HepG2 (cell line): ENCODE measurements at regions not wholly inside any gene's neighbourhood (a gene's known extent, or its start where the extent isn't known, plus 50 kb on each side); places are given as distances from the start of the nearest gene placed in this dataset.

Source experiments
- ATAC-seq: fragments of 200-7000 bp; cut with Tn5 transposase; 3 replicates; pipeline ENCODE4 v1.9.1; 2020; ENCODE audit warnings: mild to moderate bottlenecking, moderate library complexity
- BruUV-seq: library from RNA; stranded (reverse); fragments of 400-500 nt; replicated peaks from 2 replicates; lab custom pipeline; 2021; lab: Mats Ljungman, UMichigan
- CTCF ChIA-PET: fragments of 300-600 bp; formaldehyde crosslinking; extraction: SDS; loops from one replicate; lab custom pipeline; 2021; ENCODE audit warnings: low total read pairs, inconsistent platforms, low intra/inter-chr PET ratio; lab: Yijun Ruan, JAX
- POLR2A ChIA-PET: fragments of 350-600 bp; sonication (Branson Sonifier 250); formaldehyde crosslinking; loops from one replicate; lab custom pipeline; 2020; ENCODE audit warnings: antibody characterized with exemption, inconsistent platforms; lab: Yijun Ruan, JAX
- DNase-seq: peaks from one replicate; pipeline ENCODE4 v3.0.0-alpha.2; 2015; ENCODE audit warnings: low spot score
- FAIRE-seq: peaks from 3 replicates; lab custom pipeline; 2011; peaks lifted over from hg19 to GRCh38; lab: Jason Lieb, UNC
- H2AFZ ChIP-seq: one replicate; pipeline ENCODE4 v1.6.1; 2011; ENCODE audit warnings: low read length, inconsistent platforms
- H3K27ac ChIP-seq: fragments of 300-600 bp; 3 replicates; pipeline ENCODE4 v1.8.0; 2011; ENCODE audit warnings: mixed run types, mild to moderate bottlenecking, mixed read lengths, low read length, inconsistent platforms; ENCODE audit not compliant: insufficient read depth; ENCODE audit errors: extremely low read length
- H3K27me3 ChIP-seq, 2 experiments: fragments of 200-600 bp in 1 of 2; 2 replicates in 1 of 2; 3 replicates in 1 of 2; pipeline versions ENCODE4 v1.6.0 to v1.8.0; 2011; ENCODE audit warnings: low read length in 2 of 2, mild to moderate bottlenecking in 2 of 2, moderate library complexity in 2 of 2, inconsistent platforms in 1 of 2; ENCODE audit not compliant: insufficient read depth in 2 of 2, control insufficient read depth in 1 of 2
- H3K36me3 ChIP-seq, 2 experiments: fragments of 200-600 bp in 1 of 2; replicated peaks in 1 of 2; 2 replicates in 1 of 2; 3 replicates in 1 of 2; pipeline versions ENCODE4 v1.5.1 to v1.8.0; 2011; ENCODE audit warnings: low read length in 2 of 2, inconsistent platforms in 1 of 2; ENCODE audit not compliant: insufficient read depth in 2 of 2, control insufficient read depth in 1 of 2
- H3K4me1 ChIP-seq: 2 replicates; pipeline ENCODE4 v1.5.1; 2012; ENCODE audit warnings: low read length, inconsistent platforms; ENCODE audit not compliant: insufficient read depth
- H3K4me2 ChIP-seq: 2 replicates; pipeline ENCODE4 v1.6.0; 2011; ENCODE audit warnings: low read depth, low read length, inconsistent platforms
- H3K4me3 ChIP-seq, 3 experiments: fragments of 200-600 bp in 1 of 3; sonication (generic), shearing (Covaris generic) in 1 of 3; replicated peaks in 1 of 3; 2 replicates each; pipeline ENCODE4 v1.5.1; 2011 to 2016; ENCODE audit warnings: low read length in 3 of 3, inconsistent platforms in 2 of 3, low read depth in 2 of 3, mild to moderate bottlenecking in 2 of 3, control low read depth in 1 of 3, mixed read lengths in 1 of 3; ENCODE audit not compliant: insufficient read depth in 1 of 3
- H3K79me2 ChIP-seq: one replicate; pipeline ENCODE4 v1.6.1; 2011; ENCODE audit warnings: low read length, inconsistent platforms; ENCODE audit not compliant: insufficient read depth
- H3K9ac ChIP-seq: 2 replicates; pipeline ENCODE4 v1.6.0; 2011; ENCODE audit warnings: mild to moderate bottlenecking, low read depth, low read length, inconsistent platforms; ENCODE audit not compliant: insufficient read depth
- H3K9me3 ChIP-seq: 2 replicates; pipeline ENCODE4 v1.5.1; 2012; ENCODE audit warnings: mild to moderate bottlenecking, low read length
- H4K20me1 ChIP-seq: 2 replicates; pipeline ENCODE4 v1.6.0; 2011; ENCODE audit warnings: inconsistent platforms, mild to moderate bottlenecking, low read length, moderate library complexity; ENCODE audit not compliant: insufficient read depth
- ARID3A ChIP-seq: IDR thresholded peaks from 2 replicates; pipeline ENCODE4 v1.6.1; 2012; ENCODE audit warnings: low read depth, low read length, improper control_type of control experiment
- CSRNP2 ChIP-seq: sonication (generic); formaldehyde crosslinking; conservative IDR thresholded peaks from 2 replicates; pipeline ENCODE4 v1.8.0; 2022; ENCODE audit warnings: low read depth, missing genetic modification reagents
- FOSL1 ChIP-seq: sonication (generic); formaldehyde crosslinking; IDR thresholded peaks from 2 replicates; pipeline ENCODE4 v1.9.0; 2021; ENCODE audit warnings: missing genetic modification reagents, borderline replicate concordance
- HBP1 ChIP-seq: IDR thresholded peaks from 2 replicates; pipeline ENCODE4 v1.6.1; 2016; ENCODE audit warnings: low read depth, control low read depth
- HHEX ChIP-seq: IDR thresholded peaks from 2 replicates; pipeline ENCODE4 v1.6.1; 2016; ENCODE audit warnings: control low read depth
- KDM5B ChIP-seq: sonication (generic); formaldehyde crosslinking; IDR thresholded peaks from 2 replicates; pipeline ENCODE4 v1.4.0; 2020; ENCODE audit warnings: missing genetic modification reagents, mild to moderate bottlenecking, borderline replicate concordance
- MLLT10 ChIP-seq: sonication (generic); formaldehyde crosslinking; IDR thresholded peaks from 2 replicates; pipeline ENCODE4 v1.4.0; 2020; ENCODE audit warnings: missing genetic modification reagents
- MLX ChIP-seq: IDR thresholded peaks from 2 replicates; pipeline ENCODE4 v1.6.1; 2016
- MNT ChIP-seq: fragments of 450-650 bp; IDR thresholded peaks from 2 replicates; pipeline ENCODE4 v1.6.1; 2016
- NCOA5 ChIP-seq: sonication (generic); formaldehyde crosslinking; IDR thresholded peaks from 2 replicates; pipeline ENCODE4 v1.4.0; 2020; ENCODE audit warnings: missing genetic modification reagents
- RNF219 ChIP-seq: sonication (generic); formaldehyde crosslinking; IDR thresholded peaks from 2 replicates; pipeline ENCODE4 v1.5.0; 2020; ENCODE audit warnings: mild to moderate bottlenecking, missing genetic modification reagents
- RXRA ChIP-seq: sonication (generic); formaldehyde crosslinking; IDR thresholded peaks from 2 replicates; pipeline ENCODE4 v1.5.1; 2020; ENCODE audit warnings: missing genetic modification reagents
- THAP7 ChIP-seq: sonication (generic); formaldehyde crosslinking; IDR thresholded peaks from 2 replicates; pipeline ENCODE4 v1.8.1; 2023; ENCODE audit warnings: mild to moderate bottlenecking, missing genetic modification reagents
- ZC3H4 ChIP-seq: sonication (generic); formaldehyde crosslinking; IDR thresholded peaks from 2 replicates; pipeline ENCODE4 v1.4.0; 2020; ENCODE audit warnings: missing genetic modification reagents, borderline replicate concordance
- ZFYVE20 ChIP-seq: sonication (generic); formaldehyde crosslinking; IDR thresholded peaks from 2 replicates; pipeline ENCODE4 v1.8.0; 2023; ENCODE audit warnings: low read depth, mild to moderate bottlenecking, moderate library complexity, missing genetic modification reagents, borderline replicate concordance
- ZNF768 ChIP-seq: sonication (generic); formaldehyde crosslinking; IDR thresholded peaks from 2 replicates; pipeline ENCODE4 v1.4.0; 2020; ENCODE audit warnings: missing genetic modification reagents
- ZNF780A ChIP-seq: sonication (generic); formaldehyde crosslinking; IDR thresholded peaks from 2 replicates; pipeline ENCODE4 v1.8.0; 2022; ENCODE audit warnings: mild to moderate bottlenecking, missing genetic modification reagents, moderate library complexity
- in situ Hi-C: cut with HindIII; loops from 2 replicates; pipeline ENCODE4 v1.10.0; 2017; ENCODE audit warnings: low pct_unique_long_range_greater_than_20kb; ENCODE audit not compliant: extremely low pct_ligation_motif_present
- intact Hi-C: fragments of 100-400 bp; cut with micrococcal nuclease; formaldehyde crosslinking; loops from one replicate; pipeline ENCODE4 v1.10.0; 2022; ENCODE audit not compliant: unreplicated experiment

GRCh38 chr3:94292151-94292550 lies 229.3 kb downstream of the NSUN3 start:
- intact Hi-C loops, result no loop called here
- no peaks in the 10 kb centered on the region for H3K79me2 ChIP-seq
- ChIA-PET CTCF (no interaction called here), POLR2A (no interaction called here)
- no TSS peak for BruUV-seq
- H2AFZ ChIP-seq, result no peak overlapping the region
- no peak overlapping the region for H3K27ac ChIP-seq
- ATAC-seq, result no peak
- H3K9me3 ChIP-seq, result no peaks in the 10 kb centered on the region
- FAIRE-seq, result no peak
- no peaks in the 10 kb centered on the region for H3K36me3 ChIP-seq
- no peak overlapping the region for H3K4me3 ChIP-seq
- no peaks in the 10 kb centered on the region for H3K4me1 ChIP-seq
- H3K27me3 ChIP-seq, result no peaks in the 10 kb centered on the region
- no peak overlapping the region for H3K9ac ChIP-seq
- no peak for DNase-seq
- H4K20me1 ChIP-seq, result no peaks in the 10 kb centered on the region; the same call in 1 of the 2 replicates
- no peak overlapping the region for H3K4me2 ChIP-seq
- in situ Hi-C loops, result no loop called here
- TF ChIP-seq MNT (no peak), FOSL1 (CRISPR knock-in tag) (no peak), CSRNP2 (no peak), RXRA (CRISPR knock-in tag) (no peak), RNF219 (CRISPR knock-in tag) (no peak), ZNF768 (CRISPR knock-in tag) (no peak), MLX (CRISPR knock-in tag) (no peak), THAP7 (CRISPR knock-in tag) (no peak), KDM5B (CRISPR knock-in tag) (no peak), HHEX (no peak), ZC3H4 (no peak), ARID3A (no peak), NCOA5 (no peak), ZNF780A (CRISPR knock-in tag) (no peak), MLLT10 (CRISPR knock-in tag) (no peak), ZFYVE20 (CRISPR knock-in tag) (no peak), HBP1 (CRISPR knock-in tag) (no peak)
